AG10803 (cell line): ENCODE measurements at regions not wholly inside any gene's neighbourhood (a gene's known extent, or its start where the extent isn't known, plus 50 kb on each side); places are given as distances from the start of the nearest gene placed in this dataset.

Source experiments
- DNase-seq: peaks from one replicate; pipeline ENCODE4 v3.0.0; 2010; ENCODE audit warnings: low read depth
- H3K4me3 ChIP-seq: 2 replicates; pipeline ENCODE4 v1.5.1; 2011; ENCODE audit warnings: mild to moderate bottlenecking, low read length, control low read depth
- TF ChIP-seq, protein P1 (sequence below): conservative IDR thresholded peaks from 2 replicates; pipeline ENCODE4 v1.5.1; 2011; ENCODE audit warnings: mild to moderate bottlenecking, low read length, control low read depth, inconsistent platforms

DNA sequence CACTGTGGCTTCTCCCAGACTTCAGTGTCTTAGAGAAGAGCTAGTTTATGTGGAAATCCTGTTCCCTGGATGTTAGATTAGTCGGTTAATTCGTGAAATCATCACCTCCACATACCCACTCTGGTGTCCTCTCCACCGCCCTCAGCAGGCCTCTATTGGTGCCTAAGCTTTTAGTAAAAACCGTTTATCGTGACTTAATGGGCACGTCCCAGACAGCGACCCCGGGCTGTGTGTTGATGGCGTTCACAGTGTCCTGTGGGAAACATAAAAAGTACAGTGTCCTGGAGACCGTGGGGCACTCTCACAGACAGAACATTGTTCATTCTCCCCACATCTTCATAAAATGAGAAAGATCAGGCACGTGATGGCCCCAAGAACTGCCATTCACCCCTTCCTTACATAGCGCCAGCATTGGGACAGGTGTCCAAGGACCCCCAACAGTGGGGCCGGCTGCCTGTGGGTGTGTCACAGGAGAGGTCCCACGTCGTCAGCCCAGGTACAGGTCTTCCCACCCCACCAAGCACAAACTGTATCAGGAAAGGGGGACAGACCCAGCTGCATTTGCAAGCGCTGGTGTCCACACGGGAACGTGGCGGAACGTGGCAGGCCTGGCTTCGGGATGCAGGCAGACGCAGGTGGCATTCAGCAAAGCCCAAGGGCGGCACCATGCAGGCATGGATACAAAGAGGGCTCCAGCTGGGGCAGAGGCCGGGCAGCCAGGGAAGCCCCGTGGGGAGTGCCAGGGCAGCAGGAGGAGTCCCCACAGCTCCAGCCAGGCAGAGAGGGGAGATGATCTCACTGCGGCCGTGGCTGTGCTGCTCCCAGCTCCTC, 237.7 kb downstream of the DLL1 start:
- DNase-seq = no peak
- TF ChIP-seq, protein P1, sequence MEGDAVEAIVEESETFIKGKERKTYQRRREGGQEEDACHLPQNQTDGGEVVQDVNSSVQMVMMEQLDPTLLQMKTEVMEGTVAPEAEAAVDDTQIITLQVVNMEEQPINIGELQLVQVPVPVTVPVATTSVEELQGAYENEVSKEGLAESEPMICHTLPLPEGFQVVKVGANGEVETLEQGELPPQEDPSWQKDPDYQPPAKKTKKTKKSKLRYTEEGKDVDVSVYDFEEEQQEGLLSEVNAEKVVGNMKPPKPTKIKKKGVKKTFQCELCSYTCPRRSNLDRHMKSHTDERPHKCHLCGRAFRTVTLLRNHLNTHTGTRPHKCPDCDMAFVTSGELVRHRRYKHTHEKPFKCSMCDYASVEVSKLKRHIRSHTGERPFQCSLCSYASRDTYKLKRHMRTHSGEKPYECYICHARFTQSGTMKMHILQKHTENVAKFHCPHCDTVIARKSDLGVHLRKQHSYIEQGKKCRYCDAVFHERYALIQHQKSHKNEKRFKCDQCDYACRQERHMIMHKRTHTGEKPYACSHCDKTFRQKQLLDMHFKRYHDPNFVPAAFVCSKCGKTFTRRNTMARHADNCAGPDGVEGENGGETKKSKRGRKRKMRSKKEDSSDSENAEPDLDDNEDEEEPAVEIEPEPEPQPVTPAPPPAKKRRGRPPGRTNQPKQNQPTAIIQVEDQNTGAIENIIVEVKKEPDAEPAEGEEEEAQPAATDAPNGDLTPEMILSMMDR = no peak
- no peak overlapping the region for H3K4me3 ChIP-seq

DNA sequence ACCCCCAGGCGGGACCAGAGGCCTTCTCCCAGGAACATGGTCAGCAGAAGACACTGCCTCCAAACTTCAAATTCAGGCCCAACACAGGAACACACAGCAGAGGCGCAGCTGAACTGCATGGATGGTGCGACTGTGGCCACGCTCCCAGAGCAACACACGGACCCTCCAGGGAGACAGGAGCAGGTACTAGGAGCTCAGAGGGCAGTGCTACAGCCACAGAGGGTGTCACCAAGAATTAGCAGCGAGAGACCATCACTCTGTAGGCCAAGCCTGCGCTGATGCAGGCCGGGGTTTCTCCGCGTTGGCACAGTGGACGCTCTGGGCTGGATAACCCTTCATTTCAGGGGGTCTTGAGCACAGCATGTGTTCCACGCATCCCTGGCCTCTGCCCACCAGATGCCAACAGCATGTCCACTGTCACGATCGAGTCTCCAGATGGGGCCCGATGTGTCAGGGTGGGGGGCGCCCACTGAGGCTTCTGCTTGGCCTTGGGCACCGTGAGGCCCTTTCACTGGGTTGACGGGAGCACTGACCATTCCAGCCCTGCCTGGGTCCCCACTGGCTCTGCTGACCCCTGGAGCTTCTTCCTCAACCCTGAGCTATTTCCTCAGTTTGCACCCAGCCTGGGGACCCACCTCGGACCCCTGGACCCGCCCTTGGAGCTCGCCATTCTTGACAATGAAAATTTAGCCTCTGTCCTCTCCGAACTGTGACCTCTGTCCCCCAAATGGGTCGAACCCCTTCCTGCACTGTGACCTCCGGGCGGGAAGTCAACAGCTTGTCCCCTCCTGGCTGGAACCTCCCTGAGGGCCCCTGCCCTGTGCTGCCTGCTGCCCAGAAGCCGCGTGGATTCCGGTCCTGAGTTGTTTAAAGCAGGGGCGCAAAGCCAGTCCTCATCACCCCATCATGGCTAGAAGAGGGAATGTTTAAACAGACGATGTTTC, 239.4 kb downstream of the DLL1 start:
- TF ChIP-seq, protein P1 = no peak
- no peak overlapping the region for H3K4me3 ChIP-seq
- no peak for DNase-seq

DNA sequence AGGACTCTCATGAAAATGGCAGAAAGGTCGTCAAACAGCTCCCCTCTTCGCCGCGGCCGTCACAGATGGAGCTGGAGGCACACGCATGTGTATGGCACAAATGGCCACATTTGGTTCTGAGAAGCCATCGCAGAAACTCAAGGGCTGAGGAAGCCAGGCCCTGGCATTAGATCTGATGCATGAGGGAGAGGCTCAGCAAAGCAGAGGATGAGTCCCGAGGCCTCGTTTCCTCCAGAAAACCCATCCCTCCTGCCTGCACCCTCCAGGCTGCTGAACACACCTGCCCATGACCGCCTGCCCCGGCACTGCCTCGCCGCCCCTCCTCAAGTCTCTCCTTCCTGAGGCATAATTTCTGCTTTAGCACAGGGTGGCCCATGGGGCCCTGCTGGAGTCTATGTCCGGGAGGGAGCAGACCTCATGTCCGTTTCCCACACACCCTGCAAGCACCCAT, 240.3 kb downstream of the DLL1 start:
- TF ChIP-seq, protein P1 = no peak
- no peak overlapping the region for H3K4me3 ChIP-seq
- DNase-seq = no peak

DNA sequence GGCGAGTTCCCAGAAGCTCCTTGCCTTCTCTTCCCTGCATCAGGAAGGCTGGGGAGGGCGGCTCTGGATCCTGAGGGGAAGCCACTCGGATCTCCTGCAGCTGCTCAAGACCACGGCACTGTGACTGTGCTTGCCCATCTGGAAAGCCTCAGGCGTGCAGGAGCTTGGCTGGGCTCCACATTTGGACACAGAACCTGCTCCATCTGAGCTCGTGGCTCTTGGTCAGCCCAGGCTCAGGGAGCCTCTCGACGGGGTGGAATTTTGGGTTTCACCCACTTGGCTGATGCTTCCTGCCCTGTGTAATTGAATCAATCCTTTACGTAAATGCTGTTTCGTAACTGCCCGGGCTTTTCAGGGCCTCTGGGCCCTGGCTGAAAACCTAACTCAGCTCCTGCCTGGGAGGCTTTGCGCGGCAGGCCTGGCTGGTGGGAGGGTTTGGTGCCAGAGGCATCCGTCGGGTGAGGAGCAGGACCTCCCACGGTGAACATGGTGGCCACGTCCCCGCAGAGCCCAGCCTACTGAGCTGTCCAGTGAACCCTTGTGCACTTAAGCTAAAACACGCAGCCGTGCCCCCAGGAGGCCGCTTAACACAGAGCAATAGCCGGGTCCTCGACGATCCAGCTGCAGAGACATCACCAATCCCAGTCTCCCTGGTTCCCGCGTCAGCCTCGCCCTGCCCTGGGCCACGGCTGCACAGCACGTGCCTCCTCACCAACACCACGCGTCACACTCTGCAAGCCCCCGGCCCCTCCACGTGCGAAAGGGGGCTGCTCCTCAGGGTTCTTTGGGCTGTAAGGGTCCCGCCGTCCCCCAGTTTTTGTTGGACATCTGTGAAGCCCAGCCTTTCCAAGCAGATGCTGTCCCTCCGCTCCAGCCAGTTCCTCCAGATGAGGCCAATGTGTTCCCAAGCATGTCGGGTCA, 241.0 kb downstream of the DLL1 start:
- TF ChIP-seq, protein P1 = no peak
- H3K4me3 ChIP-seq = no peak overlapping the region
- peak; percentile 91 for DNase-seq

DNA sequence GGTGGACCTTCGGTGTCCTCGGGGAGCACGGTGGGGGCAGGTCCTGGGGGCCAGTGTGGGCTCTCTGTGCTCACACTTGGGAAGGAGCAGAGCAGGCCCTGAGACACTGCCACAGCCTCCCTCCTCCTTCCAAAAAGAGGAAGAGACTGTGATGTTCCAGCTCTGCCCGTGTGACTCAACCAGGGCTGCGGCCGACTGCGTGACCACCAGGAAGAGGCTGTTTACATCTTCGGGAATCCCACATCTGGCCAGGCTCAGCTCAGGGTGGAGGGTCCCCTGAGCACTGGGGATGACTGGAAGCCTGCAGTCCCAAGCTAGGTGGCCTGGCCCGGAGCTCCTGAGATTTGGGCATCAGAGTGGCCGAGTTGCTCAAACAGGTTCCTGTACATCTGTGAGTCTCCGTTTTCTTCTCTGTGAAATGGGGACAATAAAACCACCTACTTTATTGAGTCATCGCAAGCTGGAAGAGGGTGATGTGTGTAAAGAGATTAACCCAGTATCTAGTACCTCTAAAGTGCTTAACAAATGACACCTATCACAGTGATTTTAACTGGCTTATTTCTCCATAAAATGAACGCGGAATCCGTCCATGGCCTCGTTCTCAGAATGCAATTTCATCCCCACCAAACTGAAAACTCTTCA, 242.1 kb downstream of the DLL1 start:
- DNase-seq = peak; percentile 60
- TF ChIP-seq, protein P1 = no peak
- no peak overlapping the region for H3K4me3 ChIP-seq

DNA sequence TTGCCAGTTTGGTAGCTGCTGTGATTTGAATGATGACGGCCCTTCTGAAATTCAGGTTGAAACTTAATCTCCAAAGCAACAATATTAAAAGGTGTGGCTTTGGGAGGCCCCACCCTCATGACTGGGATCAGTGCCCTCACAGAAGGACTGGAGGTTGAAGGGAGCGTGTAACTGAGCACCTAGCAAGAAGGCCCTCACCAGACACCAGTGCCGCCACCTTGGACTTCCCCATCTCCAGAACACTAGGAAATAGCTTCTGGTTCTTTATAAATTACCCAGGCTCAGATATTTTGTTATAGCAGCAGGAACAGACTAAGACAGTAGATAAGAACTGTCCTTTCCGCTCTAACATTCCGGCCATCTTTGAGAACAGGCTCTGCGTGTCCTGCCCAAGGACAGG, 243.1 kb downstream of the DLL1 start:
- TF ChIP-seq, protein P1 = no peak
- H3K4me3 ChIP-seq = no peak overlapping the region
- DNase-seq = no peak
